ENCODE measurements at regions not wholly inside any gene's neighbourhood (a gene's known extent, or its start where the extent isn't known, plus 50 kb on each side); places are given as distances from the start of the nearest gene placed in this dataset.

DNA sequence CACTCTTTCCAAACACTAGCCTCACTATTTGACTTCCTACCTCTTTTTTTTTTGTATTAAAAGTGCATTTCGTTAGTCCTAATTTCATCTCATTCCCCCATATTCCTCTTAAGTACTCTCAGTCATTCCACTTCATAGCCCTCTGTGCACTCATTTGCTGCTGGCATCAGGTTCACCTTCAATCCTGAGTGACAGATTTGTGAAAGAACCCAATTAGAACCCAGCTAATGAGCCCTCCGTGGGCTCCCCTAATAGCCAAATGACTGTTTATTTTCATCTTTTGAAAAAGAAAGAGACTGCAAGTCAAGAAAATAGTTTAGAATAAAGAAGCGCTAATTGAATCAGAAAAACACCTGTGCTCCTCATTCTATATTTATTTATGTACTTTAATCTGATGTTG, 512.1 kb upstream of the LRATD1 start (continued):
- no peak for TF ChIP-seq CEBPB (IDR thresholded peaks at IDR 0.05; ENCODE audit: low read depth, low read length)
- TF ChIP-seq JUND (IDR thresholded peaks at IDR 0.05; ENCODE audit: low read length): no peak

All from H1 (cell line).